Effector memory CD4-positive, alpha-beta T cell (primary cell): ENCODE measurements at regions not wholly inside any gene's neighbourhood (a gene's known extent, or its start where the extent isn't known, plus 50 kb on each side); places are given as distances from the start of the nearest gene placed in this dataset.

ENCODE experiments used
- DNase-seq, 3 donors: peaks; one replicate each; pipeline ENCODE4 v3.0.0-alpha.2; 2020
- H3K27ac ChIP-seq: 2 replicates; pipeline ENCODE4 v1.7.0; 2013; ENCODE audit warnings: mild to moderate bottlenecking, low read length, moderate library complexity; ENCODE audit not compliant: insufficient read depth, poor library complexity, severe bottlenecking
- H3K27me3 ChIP-seq: replicated peaks from 2 replicates; pipeline ENCODE4 v1.7.0; 2013; ENCODE audit warnings: mild to moderate bottlenecking, low read length; ENCODE audit not compliant: insufficient read depth, control insufficient read depth, poor library complexity, severe bottlenecking
- H3K36me3 ChIP-seq: 2 replicates; pipeline ENCODE4 v1.7.0; 2013; ENCODE audit warnings: mild to moderate bottlenecking, low read length, moderate library complexity; ENCODE audit not compliant: control insufficient read depth, insufficient read depth
- H3K4me1 ChIP-seq: 2 replicates; pipeline ENCODE4 v1.7.0; 2013; ENCODE audit warnings: low read length, mild to moderate bottlenecking; ENCODE audit not compliant: control insufficient read depth, insufficient read depth, poor library complexity, severe bottlenecking
- H3K4me3 ChIP-seq: 2 replicates; pipeline ENCODE4 v1.7.0; 2013; ENCODE audit warnings: low read length, low read depth, mild to moderate bottlenecking; ENCODE audit not compliant: insufficient read depth, poor library complexity, severe bottlenecking
- H3K9me3 ChIP-seq: 2 replicates; pipeline ENCODE4 v1.7.0; 2013; ENCODE audit warnings: mild to moderate bottlenecking, low read length, moderate library complexity; ENCODE audit not compliant: control insufficient read depth

- Histone ChIP-seq H3K27me3 (no peaks in the 10 kb centered on the region), H3K27ac (no peak overlapping the region), H3K4me3 (no peak overlapping the region), H3K36me3 (no peaks in the 10 kb centered on the region), H3K4me1 (no peaks in the 10 kb centered on the region), H3K9me3 (no peaks in the 10 kb centered on the region)
- DNase-seq = no peak
These were observed 744.1 kb downstream of the UQCRFS1 start for GRCh38 chr19:28468701-28469459.

GRCh38 chr19:28466107-28467045, 746.6 kb downstream of the UQCRFS1 start:
- H3K9me3 ChIP-seq = no peaks in the 10 kb centered on the region
- DNase-seq = peak in 1 of 3 donors; percentile 9
- no peaks in the 10 kb centered on the region for H3K27me3 ChIP-seq
- H3K4me1 ChIP-seq = no peaks in the 10 kb centered on the region
- no peaks in the 10 kb centered on the region for H3K36me3 ChIP-seq
- H3K27ac ChIP-seq = no peak overlapping the region
- no peak overlapping the region for H3K4me3 ChIP-seq

GRCh38 chr19:28465371-28466086, 747.4 kb downstream of the UQCRFS1 start:
- no peaks in the 10 kb centered on the region for H3K27me3 ChIP-seq
- no peaks in the 10 kb centered on the region for H3K36me3 ChIP-seq
- no peak for DNase-seq
- H3K9me3 ChIP-seq = no peaks in the 10 kb centered on the region
- no peak overlapping the region for H3K4me3 ChIP-seq
- H3K4me1 ChIP-seq = no peaks in the 10 kb centered on the region
- no peak overlapping the region for H3K27ac ChIP-seq

DNA sequence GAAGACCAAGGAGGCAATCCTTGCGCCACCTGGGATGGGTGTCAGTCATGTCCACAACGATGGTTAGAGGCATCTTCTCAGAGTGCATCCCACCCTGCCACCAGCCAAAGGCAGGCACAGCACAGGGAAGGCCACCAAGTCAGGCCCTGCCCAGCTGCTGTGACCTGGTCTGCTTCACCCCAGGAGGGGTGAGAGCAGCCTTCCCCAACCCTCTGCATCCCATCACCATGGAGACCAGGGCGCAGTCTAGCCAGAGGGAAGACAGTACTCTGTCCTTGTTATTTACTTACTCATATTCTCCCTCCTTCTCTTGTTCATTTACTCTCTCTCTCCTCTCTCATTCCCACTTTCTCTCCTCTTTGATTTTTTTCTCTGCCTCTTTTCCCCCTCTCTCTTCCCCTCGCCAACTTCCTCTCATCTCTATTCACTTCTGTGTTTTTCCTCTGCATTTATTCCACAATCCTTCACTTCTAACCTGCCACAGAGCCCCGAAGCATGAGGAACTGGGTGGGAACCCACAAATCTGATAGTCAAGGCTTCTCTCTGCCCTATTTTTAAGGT, 749.4 kb downstream of the UQCRFS1 start:
- DNase-seq = no peak
- Histone ChIP-seq H3K36me3 (no peaks in the 10 kb centered on the region), H3K27ac (no peak overlapping the region), H3K27me3 (no peaks in the 10 kb centered on the region), H3K9me3 (no peaks in the 10 kb centered on the region), H3K4me1 (no peaks in the 10 kb centered on the region), H3K4me3 (no peak overlapping the region)

DNA sequence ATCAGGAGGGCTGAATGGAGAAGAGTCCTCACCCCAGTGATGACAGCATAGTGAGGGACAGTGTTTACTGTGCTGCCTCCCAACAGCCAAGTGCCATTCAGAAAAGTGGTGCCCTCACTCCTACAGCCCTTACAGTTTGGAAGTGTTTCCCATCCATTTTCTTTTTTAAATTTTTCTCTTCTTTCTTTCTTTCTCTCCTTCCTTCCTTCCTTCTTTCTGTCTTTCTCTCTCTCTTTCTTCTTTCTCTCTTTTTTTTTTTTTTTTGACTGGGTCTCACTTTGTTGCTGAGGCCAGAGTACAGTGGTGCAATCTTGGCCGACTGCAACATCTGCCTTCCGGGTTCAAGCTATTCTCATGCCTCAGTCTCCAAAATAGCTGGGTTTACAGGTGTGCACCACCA, 755.3 kb downstream of the UQCRFS1 start:
- H3K4me3 ChIP-seq = no peak overlapping the region
- H3K27me3 ChIP-seq = no peaks in the 10 kb centered on the region
- DNase-seq = no peak
- no peaks in the 10 kb centered on the region for H3K9me3 ChIP-seq
- no peak overlapping the region for H3K27ac ChIP-seq
- H3K36me3 ChIP-seq = no peaks in the 10 kb centered on the region
- H3K4me1 ChIP-seq = no peaks in the 10 kb centered on the region

DNA sequence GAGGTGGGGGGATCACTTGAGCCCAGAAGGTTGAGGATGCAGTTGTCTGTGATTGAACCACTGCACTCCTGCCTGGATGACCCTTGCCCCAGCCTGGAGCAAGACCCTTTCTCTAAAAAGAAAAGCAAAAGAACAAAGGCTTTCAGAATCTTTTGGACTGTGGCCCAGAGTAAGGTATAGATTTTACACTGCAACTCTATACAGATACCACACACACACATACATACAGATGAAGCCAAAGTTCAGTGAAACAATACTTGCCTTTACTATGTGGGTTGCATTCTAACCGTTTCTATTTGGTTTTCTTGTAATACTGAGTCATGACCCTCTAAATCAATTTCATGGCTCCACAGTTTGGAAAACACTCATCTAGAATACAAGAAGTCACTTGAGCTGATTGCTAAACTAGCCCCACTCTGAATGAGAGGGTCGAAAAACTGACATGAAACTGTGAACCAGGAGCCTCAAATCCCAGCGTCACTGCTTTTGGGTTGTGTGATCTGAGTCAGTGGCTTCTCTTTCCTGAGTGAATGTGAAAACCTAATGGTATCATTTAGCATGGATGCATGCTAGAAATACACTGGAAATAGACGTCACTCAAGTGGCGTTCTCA, 756.1 kb downstream of the UQCRFS1 start:
- Histone ChIP-seq H3K36me3 (no peaks in the 10 kb centered on the region), H3K4me3 (no peak overlapping the region), H3K9me3 (no peaks in the 10 kb centered on the region), H3K27ac (no peak overlapping the region), H3K4me1 (no peaks in the 10 kb centered on the region), H3K27me3 (no peaks in the 10 kb centered on the region)
- no peak for DNase-seq

DNA sequence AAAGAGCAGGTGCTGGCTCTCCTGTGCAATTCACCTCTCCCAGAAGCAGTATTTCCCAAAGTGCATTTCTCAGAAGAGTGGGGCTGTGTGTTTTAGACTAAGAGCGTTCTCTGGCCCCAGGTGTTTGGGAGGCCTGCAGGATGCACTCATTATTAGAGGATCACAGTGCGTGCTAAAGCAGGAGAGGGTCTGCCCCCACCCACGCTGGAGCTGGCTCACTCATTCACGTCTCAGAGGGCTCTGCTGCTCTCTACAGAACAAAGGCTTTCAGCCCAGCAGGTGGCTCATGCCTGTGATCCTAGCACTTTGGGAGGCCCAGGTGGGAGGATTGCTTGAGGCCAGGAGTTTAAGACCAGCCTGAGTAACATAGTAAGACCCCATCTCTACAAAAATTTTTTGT, 756.7 kb downstream of the UQCRFS1 start:
- no peak overlapping the region for H3K27ac ChIP-seq
- DNase-seq = no peak
- no peaks in the 10 kb centered on the region for H3K4me1 ChIP-seq
- H3K4me3 ChIP-seq = no peak overlapping the region
- H3K27me3 ChIP-seq = no peaks in the 10 kb centered on the region
- no peaks in the 10 kb centered on the region for H3K9me3 ChIP-seq
- H3K36me3 ChIP-seq = no peaks in the 10 kb centered on the region

DNA sequence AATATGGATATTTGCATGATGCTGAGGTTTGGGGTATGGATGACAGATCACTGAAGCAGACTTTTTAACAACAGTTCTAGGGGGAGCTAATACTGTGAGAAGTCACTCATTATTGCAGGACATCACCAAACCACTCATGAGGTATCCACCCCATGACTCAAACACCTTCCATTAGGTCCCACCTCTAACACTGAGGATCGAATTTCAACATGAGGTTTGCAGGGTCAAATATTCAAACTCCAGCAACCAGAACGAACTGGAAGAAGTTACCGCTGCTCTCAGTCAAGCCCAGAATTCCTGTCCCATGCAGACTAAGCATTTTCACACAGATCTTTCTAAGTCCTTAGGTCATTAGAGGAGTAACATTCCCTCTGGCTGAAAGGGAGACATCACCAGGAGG, 758.9 kb downstream of the UQCRFS1 start:
- no peak overlapping the region for H3K4me3 ChIP-seq
- no peak for DNase-seq

DNA sequence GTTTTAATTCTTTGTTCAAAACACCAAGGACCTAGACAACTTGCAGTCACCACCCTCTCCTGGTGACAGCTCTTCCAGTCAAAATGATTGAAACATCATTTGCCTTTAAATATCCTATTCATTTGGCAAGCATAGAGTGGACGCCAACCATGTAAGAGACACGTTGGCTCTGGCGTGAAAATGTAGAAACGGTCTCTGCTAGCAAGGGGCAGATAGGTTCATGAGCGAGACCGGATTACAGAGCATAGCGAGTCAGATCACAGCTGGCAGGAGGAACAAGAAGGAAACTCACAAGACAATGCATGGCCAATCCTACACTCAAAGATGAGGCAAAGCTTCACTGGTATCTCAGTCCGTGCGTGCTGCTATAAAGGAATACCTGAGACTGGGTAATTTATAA, 759.5 kb downstream of the UQCRFS1 start:
- H3K27me3 ChIP-seq = no peaks in the 10 kb centered on the region
- no peak overlapping the region for H3K27ac ChIP-seq
- no peaks in the 10 kb centered on the region for H3K9me3 ChIP-seq
- H3K36me3 ChIP-seq = no peaks in the 10 kb centered on the region
- DNase-seq = no peak
- H3K4me1 ChIP-seq = no peaks in the 10 kb centered on the region
- no peak overlapping the region for H3K4me3 ChIP-seq

More for the DNA sequence above, 758.9 kb downstream of the UQCRFS1 start:
- Histone ChIP-seq H3K27me3 (no peaks in the 10 kb centered on the region), H3K27ac (no peak overlapping the region), H3K4me1 (no peaks in the 10 kb centered on the region), H3K9me3 (no peaks in the 10 kb centered on the region), H3K36me3 (no peaks in the 10 kb centered on the region)
